NT2/D1 (cell line): ENCODE measurements at regions not wholly inside any gene's neighbourhood (a gene's known extent, or its start where the extent isn't known, plus 50 kb on each side); places are given as distances from the start of the nearest gene placed in this dataset.

Experiments
- SUZ12 ChIP-seq: IDR thresholded peaks from 2 replicates; pipeline ENCODE4 v1.6.1; 2011; ENCODE audit not compliant: insufficient read length, insufficient read depth; ENCODE audit errors: extremely low read depth
- YY1 ChIP-seq: IDR thresholded peaks from 2 replicates; pipeline ENCODE4 v1.6.1; 2011; ENCODE audit not compliant: insufficient read length, insufficient read depth
- ZNF274 ChIP-seq: IDR thresholded peaks from 2 replicates; pipeline ENCODE4 v1.6.1; 2011; ENCODE audit warnings: mild to moderate bottlenecking, low read depth, low read length

DNA sequence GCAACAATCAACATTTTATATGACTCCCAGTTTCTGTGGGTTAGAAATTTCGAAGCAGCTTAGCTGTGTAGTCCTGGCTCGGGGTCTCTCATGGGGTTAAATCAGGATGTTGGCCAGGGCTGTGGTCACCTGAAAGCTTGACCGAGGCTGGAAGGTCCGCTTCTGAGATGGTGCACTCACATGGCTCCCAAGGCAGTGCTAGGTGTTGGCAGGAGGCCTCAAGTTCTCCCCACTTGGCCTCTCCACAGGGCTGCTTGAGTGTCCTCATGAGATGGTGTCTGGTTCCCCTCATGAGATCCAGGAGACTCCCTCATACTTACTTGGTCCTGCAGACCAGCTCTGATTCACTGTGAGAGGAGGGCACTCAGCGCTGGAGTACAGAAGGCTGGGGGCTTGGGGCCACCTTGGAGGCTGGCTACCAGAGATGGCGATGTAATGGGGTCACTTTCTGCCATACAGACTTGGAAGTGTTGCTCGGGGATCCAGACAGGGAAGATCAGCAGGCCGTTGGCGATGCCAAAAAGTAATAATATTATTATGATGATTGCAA, 98.8 kb downstream of the INHBB start:
- TF ChIP-seq YY1 (no peak), ZNF274 (no peak), SUZ12 (no peak)
